ENCODE measurements at regions not wholly inside any gene's neighbourhood (a gene's known extent, or its start where the extent isn't known, plus 50 kb on each side); places are given as distances from the start of the nearest gene placed in this dataset.
"Not testable (repeated sequence)": the region's sequence is repeated elsewhere in the genome, so short reads cannot be mapped to it uniquely, and the experiment has no call there.

GRCh38 chr5:83889971-83890745 lies 169.5 kb upstream of the HAPLN1 start:
- DNase-seq = no peak

GRCh38 chr5:83877911-83878706 lies 157.5 kb upstream of the HAPLN1 start:
- DNase-seq = no peak

GRCh38 chr5:83871533-83872395 lies 151.1 kb upstream of the HAPLN1 start:
- no peak for DNase-seq

- no peak for DNase-seq
These were observed 145.5 kb upstream of the HAPLN1 start for GRCh38 chr5:83866181-83866580.

- DNase-seq = no peak
These were observed 144.9 kb upstream of the HAPLN1 start for GRCh38 chr5:83865579-83865978.

- DNase-seq = no peak
These were observed 144.0 kb upstream of the HAPLN1 start for GRCh38 chr5:83864652-83865051.

- DNase-seq = no peak
These were observed 136.7 kb upstream of the HAPLN1 start for GRCh38 chr5:83857341-83857740.

GRCh38 chr5:83856881-83857280 lies 136.2 kb upstream of the HAPLN1 start:
- DNase-seq = no peak

- not testable (repeated sequence) for DNase-seq
These were observed 129.8 kb upstream of the HAPLN1 start for GRCh38 chr5:83850412-83850811.

GRCh38 chr5:83848941-83849340 lies 128.3 kb upstream of the HAPLN1 start:
- DNase-seq = no peak

GRCh38 chr5:83846624-83847350 lies 126.1 kb upstream of the HAPLN1 start:
- no peak for DNase-seq

- DNase-seq = peak in 1 of 2 donors; percentile 2
These were observed 123.9 kb upstream of the HAPLN1 start for GRCh38 chr5:83844449-83845068.

GRCh38 chr5:83839788-83840187 lies 119.1 kb upstream of the HAPLN1 start:
- DNase-seq = no peak

GRCh38 chr5:83839256-83839655 lies 118.6 kb upstream of the HAPLN1 start:
- no peak for DNase-seq

- DNase-seq = no peak
These were observed 116.7 kb upstream of the HAPLN1 start for GRCh38 chr5:83837265-83837907.

- no peak for DNase-seq
These were observed 113.7 kb upstream of the HAPLN1 start for GRCh38 chr5:83834306-83834705.

- DNase-seq = no peak
These were observed 111.2 kb upstream of the HAPLN1 start for GRCh38 chr5:83831834-83832233.

GRCh38 chr5:83827111-83827557 lies 106.5 kb upstream of the HAPLN1 start:
- no peak for DNase-seq

- DNase-seq = no peak
These were observed 96.9 kb upstream of the HAPLN1 start for GRCh38 chr5:83817591-83817990.

GRCh38 chr5:83815661-83816060 lies 95.0 kb upstream of the HAPLN1 start:
- DNase-seq = no peak

GRCh38 chr5:83810511-83810910 lies 89.9 kb upstream of the HAPLN1 start:
- DNase-seq = no peak

All from stimulated activated CD4-positive, alpha-beta T cell treated with anti-CD3 and anti-CD28 coated beads, Interleukin-2, amount 100 ng/mL, for 24 hours (primary cell).